HEK293 (cell line): ENCODE measurements at regions not wholly inside any gene's neighbourhood (a gene's known extent, or its start where the extent isn't known, plus 50 kb on each side); places are given as distances from the start of the nearest gene placed in this dataset.

ENCODE experiments used
- CTCF ChIA-PET: fragments of 350-600 bp; formaldehyde crosslinking; extraction: SDS; loops from one replicate; lab custom pipeline; 2021; ENCODE audit warnings: antibody characterized with exemption; lab: Yijun Ruan, JAX
- POLR2A ChIA-PET: fragments of 300-600 bp; formaldehyde crosslinking; extraction: SDS; loops from one replicate; lab custom pipeline; 2020; ENCODE audit warnings: antibody characterized with exemption, inconsistent platforms; lab: Yijun Ruan, JAX
- H3K27ac ChIP-seq: fragments of 200-500 bp; sonication (Bioruptor generic); 2 replicates; pipeline ENCODE4 v1.5.1; 2014; ENCODE audit warnings: low read depth, low read length, control low read depth, inconsistent platforms; ENCODE audit errors: extremely low read depth
- H3K36me3 ChIP-seq, 2 experiments: fragments of 200-500 bp in 1 of 2; sonication (Bioruptor generic) in 1 of 2; 1 replicate in 1 of 2; 2 replicates in 1 of 2; pipeline ENCODE4 v1.5.1; 2014 to 2017; ENCODE audit warnings: inconsistent platforms in 2 of 2, low read length in 2 of 2; ENCODE audit not compliant: control insufficient read depth in 2 of 2, insufficient read depth in 1 of 2
- H3K4me1 ChIP-seq: fragments of 200-500 bp; sonication (Bioruptor generic); 2 replicates; pipeline ENCODE4 v1.5.1; 2014; ENCODE audit warnings: mild to moderate bottlenecking, low read length, inconsistent platforms; ENCODE audit not compliant: control insufficient read depth, insufficient read depth
- H3K4me3 ChIP-seq: 2 replicates; pipeline ENCODE4 v1.5.1; 2011; ENCODE audit warnings: low read depth, mild to moderate bottlenecking, control low read depth, low read length, moderate library complexity
- H3K9me3 ChIP-seq: fragments of 200-500 bp; sonication (Bioruptor generic); 2 replicates; pipeline ENCODE4 v1.5.1; 2014; ENCODE audit warnings: low read depth, low read length, inconsistent platforms; ENCODE audit not compliant: control insufficient read depth, insufficient read depth
- AEBP2 ChIP-seq: fragments of 450-650 bp; formaldehyde crosslinking; IDR thresholded peaks from 2 replicates; pipeline ENCODE4 v1.5.1; 2016; ENCODE audit warnings: missing biosample characterization, missing genetic modification characterization, borderline replicate concordance
- HIC1 ChIP-seq: fragments of 450-650 bp; formaldehyde crosslinking; IDR thresholded peaks from 2 replicates; pipeline ENCODE4 v1.5.1; 2016; ENCODE audit warnings: missing biosample characterization, missing genetic modification characterization
- PRDM1 ChIP-seq: fragments of 450-650 bp; formaldehyde crosslinking; IDR thresholded peaks from 2 replicates; pipeline ENCODE4; 2016; ENCODE audit warnings: missing biosample characterization, missing genetic modification characterization
- ZBTB10 ChIP-seq: fragments of 450-650 bp; formaldehyde crosslinking; IDR thresholded peaks from 2 replicates; pipeline ENCODE4 v1.5.1; 2016; ENCODE audit warnings: missing biosample characterization, missing genetic modification characterization
- ZBTB49 ChIP-seq: fragments of 450-650 bp; formaldehyde crosslinking; IDR thresholded peaks from 2 replicates; pipeline ENCODE4 v1.5.1; 2016; ENCODE audit warnings: missing biosample characterization, missing genetic modification characterization, low read depth
- ZFHX2 ChIP-seq: fragments of 450-650 bp; formaldehyde crosslinking; conservative IDR thresholded peaks from 2 replicates; pipeline ENCODE4 v1.5.1; 2016; ENCODE audit warnings: missing biosample characterization, missing genetic modification characterization
- ZNF223 ChIP-seq: fragments of 450-650 bp; formaldehyde crosslinking; IDR thresholded peaks from 2 replicates; pipeline ENCODE4 v1.5.1; 2016; ENCODE audit warnings: missing biosample characterization, missing genetic modification characterization
- ZNF394 ChIP-seq: fragments of 450-650 bp; formaldehyde crosslinking; IDR thresholded peaks from 2 replicates; pipeline ENCODE4 v1.5.1; 2016; ENCODE audit warnings: missing biosample characterization, missing genetic modification characterization, mild to moderate bottlenecking, moderate library complexity, borderline replicate concordance
- ZNF404 ChIP-seq: fragments of 450-650 bp; formaldehyde crosslinking; IDR thresholded peaks from 2 replicates; pipeline ENCODE4 v1.5.1; 2017; ENCODE audit warnings: missing biosample characterization, missing genetic modification characterization
- ZNF473 ChIP-seq: fragments of 450-650 bp; formaldehyde crosslinking; IDR thresholded peaks from 2 replicates; pipeline ENCODE4 v1.5.1; 2017; ENCODE audit warnings: missing biosample characterization, missing genetic modification characterization
- ZNF488 ChIP-seq: fragments of 450-650 bp; formaldehyde crosslinking; IDR thresholded peaks from 2 replicates; pipeline ENCODE4 v1.5.1; 2016; ENCODE audit warnings: missing biosample characterization, missing genetic modification characterization
- ZNF510 ChIP-seq: fragments of 450-650 bp; formaldehyde crosslinking; IDR thresholded peaks from 2 replicates; pipeline ENCODE4 v1.5.1; 2018; ENCODE audit warnings: mild to moderate bottlenecking, missing genetic modification characterization, missing biosample characterization; ENCODE audit not compliant: insufficient replicate concordance
- ZNF513 ChIP-seq: fragments of 450-650 bp; IDR thresholded peaks from 2 replicates; pipeline ENCODE4 v1.5.1; 2018; ENCODE audit warnings: missing biosample characterization, missing genetic modification characterization
- ZNF549 ChIP-seq: fragments of 450-650 bp; IDR thresholded peaks from 2 replicates; pipeline ENCODE4 v1.5.1; 2018; ENCODE audit warnings: missing biosample characterization, missing genetic modification characterization, mild to moderate bottlenecking, inconsistent platforms, moderate library complexity
- ZNF571 ChIP-seq: fragments of 450-650 bp; formaldehyde crosslinking; IDR thresholded peaks from 2 replicates; pipeline ENCODE4 v1.5.0; 2017; ENCODE audit warnings: missing biosample characterization, missing genetic modification characterization
- ZNF777 ChIP-seq: fragments of 450-650 bp; formaldehyde crosslinking; IDR thresholded peaks from 2 replicates; pipeline ENCODE4 v1.5.1; 2017; ENCODE audit warnings: missing biosample characterization, missing genetic modification characterization, borderline replicate concordance
- ZNF791 ChIP-seq: fragments of 450-650 bp; formaldehyde crosslinking; IDR thresholded peaks from 2 replicates; pipeline ENCODE4 v1.5.1; 2016; ENCODE audit warnings: missing biosample characterization, missing genetic modification characterization
- ZNF830 ChIP-seq: fragments of 450-650 bp; IDR thresholded peaks from 2 replicates; pipeline ENCODE4 v1.5.0; 2018; ENCODE audit warnings: missing biosample characterization, missing genetic modification characterization, low read depth, mild to moderate bottlenecking, moderate library complexity

GRCh38 chr6:49252901-49253300, 210.2 kb downstream of the MMUT start (continued):
- TF ChIP-seq AEBP2 (tag by site-specific recombination) (no peak), HIC1 (no peak), ZNF571 (tag by site-specific recombination) (no peak), ZNF404 (tag by site-specific recombination) (no peak), ZBTB49 (no peak)

- H3K27ac ChIP-seq, result no peak overlapping the region
- TF ChIP-seq ZNF549 (tag by site-specific recombination) (no peak), ZNF791 (no peak), PRDM1 (tag by site-specific recombination) (no peak), ZNF777 (tag by site-specific recombination) (no peak)
- ChIA-PET POLR2A (no interaction called here), CTCF (no interaction called here)
- H3K9me3 ChIP-seq, result no peaks in the 10 kb centered on the region
- H3K4me3 ChIP-seq, result no peak overlapping the region
- H3K36me3 ChIP-seq, result no peaks in the 10 kb centered on the region
- H3K4me1 ChIP-seq, result no peaks in the 10 kb centered on the region
These were observed 229.6 kb downstream of the MMUT start for GRCh38 chr6:49233483-49233882.

- no peak for TF ChIP-seq ZNF223
- TF ChIP-seq ZNF394 (tag by site-specific recombination), result no peak
- no peak for TF ChIP-seq ZFHX2 (tag by site-specific recombination)
- no peak for TF ChIP-seq ZNF473 (tag by site-specific recombination)
- no peak for TF ChIP-seq ZNF488 (tag by site-specific recombination)
- no peak for TF ChIP-seq ZNF510 (tag by site-specific recombination)
- TF ChIP-seq ZNF830 (tag by site-specific recombination), result no peak
- TF ChIP-seq ZNF513 (tag by site-specific recombination), result no peak
- TF ChIP-seq ZBTB10 (tag by site-specific recombination), result no peak
- no peak for TF ChIP-seq ZNF404 (tag by site-specific recombination)
- H3K9me3 ChIP-seq, result no peaks in the 10 kb centered on the region
- H3K36me3 ChIP-seq, result no peaks in the 10 kb centered on the region
- no peak overlapping the region for H3K4me3 ChIP-seq
- CTCF ChIA-PET, result no interaction called here
- H3K27ac ChIP-seq, result no peak overlapping the region
- POLR2A ChIA-PET, result no interaction called here
- no peaks in the 10 kb centered on the region for H3K4me1 ChIP-seq
These were observed 237.6 kb downstream of the MMUT start for GRCh38 chr6:49225471-49225870.
